ENCODE measurements at regions not wholly inside any gene's neighbourhood (a gene's known extent, or its start where the extent isn't known, plus 50 kb on each side); places are given as distances from the start of the nearest gene placed in this dataset.

DNA sequence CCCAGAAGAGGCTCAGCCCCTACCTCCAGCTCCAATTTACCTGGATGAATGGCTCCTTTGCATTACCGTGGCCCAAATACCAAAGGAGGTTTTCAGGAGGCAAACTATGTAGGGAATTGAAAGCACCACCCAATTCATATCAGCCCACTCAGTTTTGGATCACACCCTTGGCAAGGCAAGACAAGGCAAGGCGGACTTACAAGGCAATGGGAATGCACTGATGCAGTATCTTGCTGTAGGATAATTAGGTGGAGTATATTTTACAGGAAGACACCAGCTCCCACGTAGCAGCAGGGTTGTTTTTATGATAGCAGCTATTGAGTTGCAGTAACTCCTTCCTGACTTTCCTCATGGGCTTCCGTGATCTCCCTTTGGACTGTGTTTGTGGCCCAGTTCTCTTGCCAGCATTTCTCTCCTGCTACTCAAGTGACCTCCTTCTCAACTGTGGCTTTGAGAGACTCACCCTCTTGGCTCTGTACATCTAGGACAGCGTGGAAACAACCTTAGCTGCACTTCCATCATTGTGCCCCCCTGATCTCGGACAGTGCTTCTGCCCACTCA lies 935.9 kb downstream of the EFNB2 start:
- DNase-seq (ENCODE audit: low read depth in 4 of 4, low spot score in 3 of 4): no peak

- DNase-seq (ENCODE audit: low read depth in 4 of 4, low spot score in 3 of 4): no peak
Measured at GRCh38 chr13:105598529-105598928, 936.9 kb downstream of the EFNB2 start.

- DNase-seq (ENCODE audit: low read depth in 4 of 4, low spot score in 3 of 4): no peak
Measured at GRCh38 chr13:105597573-105597972, 937.9 kb downstream of the EFNB2 start.

DNA sequence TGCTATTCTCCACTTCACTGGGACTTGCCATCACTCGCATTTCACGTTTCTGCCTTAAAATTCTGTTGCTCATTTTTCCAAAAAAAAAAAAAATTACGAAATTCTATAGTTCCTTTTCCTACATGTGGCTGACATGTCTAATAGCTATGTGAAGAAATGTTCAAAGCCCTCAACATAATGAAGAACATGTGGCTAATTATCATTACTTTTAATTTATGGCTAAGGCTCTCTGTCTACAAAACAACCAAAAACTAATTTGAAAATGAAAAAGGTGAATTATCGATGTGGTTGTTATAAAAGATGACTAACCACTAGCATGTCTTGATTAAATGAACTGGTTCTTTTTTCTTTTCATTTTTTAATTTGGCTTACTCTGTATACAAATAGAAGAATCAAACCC lies 940.0 kb downstream of the EFNB2 start:
- DNase-seq (ENCODE audit: low read depth in 4 of 4, low spot score in 3 of 4): no peak

DNA sequence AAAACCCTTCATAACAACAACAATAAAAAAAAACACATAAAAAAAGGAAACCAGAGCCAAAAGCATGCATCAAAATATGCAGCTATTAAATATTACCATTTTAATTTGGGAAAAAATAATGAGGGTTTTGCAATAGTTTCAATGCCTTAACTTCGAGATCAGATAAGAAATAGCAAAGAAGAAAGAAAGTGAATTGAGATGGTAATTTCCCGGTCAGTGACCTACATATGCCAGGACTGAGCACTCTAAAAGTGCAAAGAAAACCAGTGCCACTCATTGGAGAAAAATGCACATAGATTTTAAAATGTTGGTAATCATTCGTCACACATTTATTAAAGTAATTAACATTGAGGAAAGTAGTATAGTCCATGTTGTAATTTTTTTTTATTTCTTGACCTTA lies 944.2 kb downstream of the EFNB2 start:
- no peak for DNase-seq (ENCODE audit: low read depth in 4 of 4, low spot score in 3 of 4)

DNA sequence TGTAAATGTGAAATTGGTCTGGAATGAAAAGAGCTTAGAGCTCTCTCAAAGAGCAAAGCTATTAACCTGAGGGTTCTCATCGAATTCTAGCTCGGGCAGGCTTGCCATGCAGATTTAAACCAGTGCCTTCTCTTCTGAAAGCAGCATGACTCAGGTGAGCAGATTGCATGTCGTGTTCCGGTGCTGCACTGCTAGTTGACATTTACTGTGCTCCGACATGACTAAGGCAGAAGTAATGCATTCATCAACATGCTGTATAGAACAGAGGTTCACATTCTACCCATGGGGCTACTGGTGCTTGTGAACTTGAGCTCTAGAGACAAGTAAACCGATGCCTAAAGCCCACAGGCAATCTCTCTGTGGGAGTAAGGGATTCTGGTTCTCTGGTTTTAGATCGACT lies 947.7 kb downstream of the EFNB2 start:
- DNase-seq (ENCODE audit: low read depth in 4 of 4, low spot score in 3 of 4): no peak

DNA sequence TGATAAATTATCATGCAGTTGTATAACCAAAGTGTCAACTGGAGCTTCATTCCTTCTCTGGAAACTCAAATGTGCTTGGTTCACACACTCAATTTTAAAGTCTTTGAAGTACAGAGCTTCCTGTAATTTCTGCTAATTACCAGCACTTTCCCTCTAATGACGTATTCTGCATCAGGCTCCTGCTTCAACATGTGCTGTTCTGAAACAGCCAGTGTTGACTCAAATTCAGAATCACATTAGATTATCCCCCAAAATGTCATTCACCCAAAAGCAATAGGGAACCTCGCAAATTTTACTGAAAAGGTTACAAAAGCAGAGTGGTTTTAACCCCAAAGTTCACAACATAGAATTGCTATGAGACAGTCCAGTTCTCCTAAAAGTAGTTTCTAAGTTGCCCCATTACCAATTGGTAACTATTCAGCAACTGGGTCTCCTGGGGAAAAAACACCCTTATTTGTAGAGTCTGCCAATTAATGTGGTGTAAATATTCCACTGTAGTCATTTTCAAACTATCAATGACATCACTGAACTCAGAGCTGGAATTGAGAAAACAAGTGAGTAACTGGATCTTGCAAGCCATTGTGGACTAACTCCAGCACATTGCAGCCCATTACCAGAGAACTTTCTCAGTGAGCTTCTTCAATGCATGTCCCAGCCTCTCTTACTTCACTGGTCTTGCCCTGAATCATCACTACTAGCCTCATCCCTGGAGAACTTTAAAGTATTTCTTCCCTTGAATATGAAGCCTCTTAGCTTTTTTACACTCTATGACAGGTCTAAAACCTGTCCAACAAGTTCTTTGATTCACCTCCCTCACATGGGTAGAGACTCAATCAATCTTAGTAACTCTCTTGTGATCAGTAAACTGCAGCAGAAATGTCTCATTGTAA lies 955.4 kb downstream of the EFNB2 start:
- DNase-seq (ENCODE audit: low read depth in 4 of 4, low spot score in 3 of 4): no peak

GRCh38 chr13:105573136-105573535 lies 962.3 kb downstream of the EFNB2 start:
- DNase-seq (ENCODE audit: low read depth in 4 of 4, low spot score in 3 of 4): no peak

GRCh38 chr13:105572401-105572800 lies 963.1 kb downstream of the EFNB2 start:
- DNase-seq (ENCODE audit: low read depth in 4 of 4, low spot score in 3 of 4): no peak

DNA sequence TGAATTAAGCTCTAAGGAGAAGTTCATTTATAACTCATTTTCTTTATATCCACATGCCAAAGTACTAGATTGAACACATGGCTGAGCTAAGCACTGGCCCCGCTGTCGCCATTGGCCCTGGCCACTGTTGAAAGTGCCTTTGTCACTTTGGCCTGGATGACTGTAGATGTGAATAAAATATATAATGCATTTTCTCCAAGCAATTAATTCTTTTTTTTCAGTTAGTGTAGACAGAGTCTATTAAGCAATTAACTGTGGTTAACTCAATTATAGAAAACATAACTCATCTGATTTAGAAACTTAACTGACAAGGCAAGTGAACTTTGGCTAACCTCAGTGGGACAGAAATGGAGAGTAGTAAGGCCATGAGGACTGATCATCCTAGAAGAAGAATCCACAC lies 965.6 kb downstream of the EFNB2 start:
- DNase-seq (ENCODE audit: low read depth in 4 of 4, low spot score in 3 of 4): no peak

DNA sequence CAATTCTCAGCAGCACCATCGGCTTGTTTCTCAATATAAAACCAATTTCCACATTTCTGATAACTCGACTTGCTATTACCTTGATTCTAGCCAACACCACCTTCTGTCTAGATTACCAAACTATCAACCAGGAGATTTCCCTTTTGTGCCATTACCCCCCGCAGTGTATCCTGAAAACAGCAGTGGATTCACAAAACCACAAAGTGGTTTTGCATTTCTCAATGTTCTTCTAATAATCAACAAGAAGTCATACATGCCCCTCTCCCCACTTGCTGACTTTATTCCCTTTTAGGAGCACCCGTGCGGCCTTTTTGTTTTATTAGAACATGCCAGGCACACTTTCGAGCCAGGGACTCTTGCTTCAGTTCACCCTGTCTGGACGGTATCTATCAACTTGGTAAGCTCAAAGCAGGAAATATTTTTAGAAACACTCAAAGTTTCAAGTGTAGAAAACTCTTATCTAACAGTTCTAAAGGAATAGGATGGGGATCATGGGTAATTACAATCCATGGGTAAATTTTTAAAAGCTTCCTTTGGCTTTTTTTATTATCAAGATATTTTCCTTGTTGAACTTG lies 967.4 kb downstream of the EFNB2 start:
- no peak for DNase-seq (ENCODE audit: low read depth in 4 of 4, low spot score in 3 of 4)

GRCh38 chr13:105565136-105565727 lies 970.2 kb downstream of the EFNB2 start:
- DNase-seq (ENCODE audit: low read depth in 4 of 4, low spot score in 3 of 4): no peak

- DNase-seq (ENCODE audit: low read depth in 4 of 4, low spot score in 3 of 4): no peak
Measured at GRCh38 chr13:105552078-105552477, 983.4 kb downstream of the EFNB2 start.

DNA sequence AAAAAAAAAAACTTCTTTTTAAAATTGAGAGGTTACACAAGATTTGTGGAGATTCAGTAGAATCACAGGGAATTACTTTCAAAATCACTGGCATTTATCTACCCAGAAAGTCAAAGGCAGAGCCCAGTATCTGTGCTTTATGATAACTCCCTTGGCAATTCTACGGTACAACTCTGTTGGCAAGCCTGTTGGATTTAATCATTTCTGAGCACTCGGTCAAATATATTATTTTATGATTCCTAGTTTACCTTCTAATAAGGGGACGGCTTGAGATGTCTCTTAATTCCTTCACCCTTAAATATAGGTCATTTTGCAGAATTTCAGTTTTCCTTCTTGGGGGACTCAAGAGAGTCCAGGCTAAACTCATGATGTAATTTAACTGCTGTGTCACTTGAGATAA lies 987.6 kb downstream of the EFNB2 start:
- DNase-seq (ENCODE audit: low read depth in 4 of 4, low spot score in 3 of 4): no peak

DNA sequence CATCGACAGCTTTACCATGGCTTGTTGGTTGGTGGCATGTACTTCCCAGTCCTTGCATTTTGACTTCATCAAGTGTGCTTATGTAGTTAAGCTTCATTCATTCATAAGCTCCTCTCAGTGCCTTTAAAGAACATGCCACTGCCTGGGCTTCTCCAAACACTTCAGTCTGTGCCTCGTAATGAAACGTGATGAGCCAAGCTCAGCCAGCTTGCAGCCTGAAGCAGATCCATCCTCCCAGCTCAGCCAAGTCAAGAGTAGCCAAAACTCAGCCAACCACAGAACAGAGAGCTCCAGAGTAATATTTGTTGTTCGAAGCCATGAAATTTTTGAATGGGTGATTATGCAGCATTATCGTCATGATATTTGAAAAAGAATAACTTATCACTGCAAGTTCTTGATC lies 989.7 kb downstream of the EFNB2 start:
- no peak for DNase-seq (ENCODE audit: low read depth in 4 of 4, low spot score in 3 of 4)

DNA sequence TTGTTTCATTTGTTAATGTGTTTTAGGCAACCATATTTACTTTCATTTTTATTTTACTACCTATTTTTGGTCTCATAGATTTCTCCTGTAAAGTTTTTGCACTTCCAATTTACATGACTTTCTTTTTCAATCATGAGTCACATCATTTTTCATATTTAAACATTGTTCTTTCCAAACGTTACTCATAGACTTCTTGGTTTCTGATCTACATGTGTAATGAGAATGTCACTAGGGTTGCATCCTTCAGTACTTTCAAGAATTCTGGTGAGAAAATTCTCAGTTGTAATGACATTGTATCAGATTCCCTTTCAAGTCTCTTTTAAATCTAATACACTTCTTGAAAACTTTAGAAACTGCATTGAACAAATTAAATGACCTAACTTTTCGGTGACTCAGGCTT lies 991.7 kb downstream of the EFNB2 start:
- DNase-seq (ENCODE audit: low read depth in 4 of 4, low spot score in 3 of 4): no peak

GRCh38 chr13:105541565-105541964 lies 993.9 kb downstream of the EFNB2 start:
- no peak for DNase-seq (ENCODE audit: low read depth in 4 of 4, low spot score in 3 of 4)

GRCh38 chr13:105538346-105538745 lies 997.1 kb downstream of the EFNB2 start:
- DNase-seq (ENCODE audit: low read depth in 4 of 4, low spot score in 3 of 4): peak in 2 of 4 donors; percentile 10 to 11

GRCh38 chr13:105537113-105537512 lies 998.3 kb downstream of the EFNB2 start:
- no peak for DNase-seq (ENCODE audit: low read depth in 4 of 4, low spot score in 3 of 4)

- DNase-seq (ENCODE audit: low read depth in 4 of 4, low spot score in 3 of 4): no peak
Measured at GRCh38 chr13:105530468-105530867, 1005.0 kb downstream of the EFNB2 start.

- no peak for DNase-seq (ENCODE audit: low read depth in 4 of 4, low spot score in 3 of 4)
Measured at GRCh38 chr13:105527127-105527526, 1008.3 kb downstream of the EFNB2 start.

GRCh38 chr13:105519771-105520170 lies 1015.7 kb downstream of the EFNB2 start:
- DNase-seq (ENCODE audit: low read depth in 4 of 4, low spot score in 3 of 4): no peak
